HCEC 1CT (cell line): ENCODE measurements at regions not wholly inside any gene's neighbourhood (a gene's known extent, or its start where the extent isn't known, plus 50 kb on each side); places are given as distances from the start of the nearest gene placed in this dataset.

Experiments used
- DNase-seq: peaks from one replicate; pipeline ENCODE4 v3.0.0-alpha.2; 2017

DNA sequence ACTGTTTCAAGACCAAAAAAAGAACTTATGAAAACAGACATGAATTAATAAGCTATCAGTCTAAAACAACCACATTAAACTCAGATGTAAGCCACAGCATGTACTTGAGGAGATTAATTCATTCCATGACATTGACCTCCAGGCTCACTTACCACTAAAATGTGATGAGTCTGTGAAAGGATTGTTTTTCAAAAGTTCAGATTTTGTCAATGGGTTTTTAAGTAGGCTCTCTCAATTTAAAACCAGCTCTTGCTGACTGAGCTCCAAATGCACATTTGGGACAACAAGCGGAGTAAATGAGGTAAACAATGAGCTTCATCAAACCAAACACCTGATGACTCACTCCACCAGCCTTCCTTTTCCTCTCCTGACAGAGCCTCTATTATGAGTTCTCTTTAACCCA lies 197.0 kb downstream of the SIM1 start:
- no peak for DNase-seq

GRCh38 chr6:100266494-100267401 lies 198.0 kb downstream of the SIM1 start:
- DNase-seq: no peak

- DNase-seq: no peak
These were observed 202.6 kb downstream of the SIM1 start for GRCh38 chr6:100262086-100262485.

DNA sequence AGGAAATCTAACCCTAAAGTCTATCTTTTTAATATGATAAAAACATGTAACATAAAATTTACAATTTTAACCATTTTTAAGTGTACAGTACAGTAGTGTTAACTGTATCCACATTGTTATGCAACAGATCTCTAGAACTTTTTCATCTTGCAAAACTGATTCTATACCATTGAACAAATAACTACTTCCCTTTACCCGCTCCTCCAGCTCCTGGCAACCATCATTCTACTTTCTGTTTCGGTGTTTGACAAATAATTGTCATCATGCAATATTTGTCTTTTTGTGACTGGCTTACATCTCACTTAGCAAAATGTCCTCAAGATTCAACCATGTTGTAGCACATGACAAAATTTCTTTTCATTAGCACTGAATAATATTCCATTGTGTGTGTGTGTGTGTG lies 203.2 kb downstream of the SIM1 start:
- DNase-seq: no peak

DNA sequence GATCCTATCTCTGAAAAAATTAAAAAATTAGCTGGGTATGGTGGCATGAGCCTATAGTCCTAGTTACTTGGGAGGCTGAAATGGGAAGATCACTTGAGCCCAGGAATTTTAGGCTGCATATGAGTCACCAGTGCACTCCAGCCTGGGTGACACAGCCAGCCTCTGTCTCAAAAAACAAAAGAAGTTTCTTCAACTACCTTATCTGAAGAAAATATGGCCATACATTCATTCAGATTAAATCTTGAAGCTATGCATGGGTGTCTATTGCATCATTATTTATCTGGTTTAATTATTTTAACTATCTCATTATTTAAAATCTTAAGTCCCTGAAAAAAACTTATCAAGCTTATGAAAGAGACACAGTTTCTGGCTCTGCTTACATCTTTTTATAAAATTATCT lies 204.1 kb downstream of the SIM1 start:
- peak; percentile 6 for DNase-seq

GRCh38 chr6:100259865-100260264 lies 204.9 kb downstream of the SIM1 start:
- DNase-seq: no peak

DNA sequence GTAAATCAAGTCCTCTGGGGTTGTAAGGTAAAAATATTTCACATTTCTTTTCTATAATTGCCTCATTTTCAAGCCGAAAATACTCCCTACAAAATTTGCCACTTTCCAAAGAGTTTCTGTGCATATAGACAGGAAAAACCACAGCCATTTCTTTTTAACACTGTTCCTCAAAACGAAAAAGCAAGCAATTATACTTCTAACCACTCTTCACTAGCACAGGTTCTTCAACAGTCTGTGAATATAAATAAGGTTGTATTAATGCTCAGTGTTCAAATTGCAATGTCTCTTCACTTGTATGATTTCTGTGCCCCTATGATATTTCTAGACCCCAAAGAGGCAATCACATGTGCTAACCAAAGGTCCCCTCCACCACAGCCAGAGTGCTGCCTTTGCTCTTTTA lies 206.0 kb downstream of the SIM1 start:
- DNase-seq: no peak

DNA sequence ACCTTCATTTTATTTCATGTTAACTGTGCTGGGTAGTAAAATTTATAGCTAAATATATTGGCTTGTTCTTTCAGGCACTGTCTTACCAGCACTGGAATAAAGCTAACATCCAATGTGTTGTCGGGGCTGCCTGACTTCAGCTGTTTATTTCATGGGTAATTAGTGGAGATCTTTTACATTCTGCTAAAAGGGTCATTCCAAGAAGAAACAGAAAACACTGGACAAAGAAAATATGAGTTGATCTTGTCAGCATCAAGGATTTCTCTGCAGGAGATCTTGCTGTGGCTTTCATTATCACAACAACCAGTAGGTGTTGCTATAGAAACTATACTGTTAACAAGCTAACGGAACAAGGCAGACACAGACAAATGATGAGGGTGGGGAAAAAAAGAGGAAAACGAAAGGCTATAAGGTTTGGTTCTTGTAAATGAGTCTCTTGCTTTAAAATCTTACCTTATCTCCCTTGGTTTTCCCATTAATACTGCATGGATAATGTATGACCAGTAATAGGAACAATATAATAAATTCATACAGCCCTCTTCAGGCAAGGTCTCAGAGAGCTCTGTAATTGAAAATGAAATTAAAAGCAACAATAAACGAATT lies 206.8 kb downstream of the SIM1 start:
- peak; percentile 66 for DNase-seq

DNA sequence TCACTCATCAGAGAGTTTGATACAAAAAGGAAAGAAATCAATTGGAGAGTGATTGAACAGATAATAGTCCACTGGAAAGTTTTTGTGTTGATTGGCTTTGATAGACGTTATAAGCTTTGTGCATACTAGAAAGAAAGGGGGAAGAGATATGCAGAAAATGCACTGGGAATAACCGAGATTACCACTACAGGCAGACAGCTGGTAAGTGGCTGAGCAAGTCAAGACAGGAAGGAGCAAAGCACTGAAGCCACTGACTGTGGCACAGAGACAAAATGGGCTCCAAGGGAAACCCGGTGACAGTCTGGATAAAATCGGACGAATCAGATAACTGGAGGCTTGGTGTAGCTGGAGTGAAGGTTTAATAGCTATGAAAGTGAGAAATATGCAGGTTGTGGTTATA lies 209.0 kb downstream of the SIM1 start:
- DNase-seq: no peak

DNA sequence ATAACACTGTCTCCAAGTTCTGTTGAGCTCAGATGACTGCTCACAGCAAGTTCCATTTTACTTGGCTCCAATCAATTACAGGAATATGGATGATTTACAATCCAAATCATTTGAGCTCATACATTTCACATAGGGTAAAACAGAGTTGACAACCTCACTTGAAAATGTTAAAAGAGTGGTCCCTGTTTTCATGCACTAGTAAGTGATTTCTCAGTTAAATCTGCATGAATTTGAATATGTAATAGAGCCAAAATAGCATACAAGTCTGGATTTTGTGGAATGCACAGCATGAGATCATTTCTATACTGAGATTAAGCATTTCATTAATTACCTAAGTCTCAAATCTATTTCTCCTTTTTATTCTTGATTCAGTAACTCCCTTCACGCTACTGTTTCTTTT lies 217.6 kb downstream of the SIM1 start:
- DNase-seq: no peak

GRCh38 chr6:100246206-100246605 lies 218.5 kb downstream of the SIM1 start:
- DNase-seq: no peak

- DNase-seq: no peak
These were observed 223.9 kb downstream of the SIM1 start for GRCh38 chr6:100240798-100241197.

DNA sequence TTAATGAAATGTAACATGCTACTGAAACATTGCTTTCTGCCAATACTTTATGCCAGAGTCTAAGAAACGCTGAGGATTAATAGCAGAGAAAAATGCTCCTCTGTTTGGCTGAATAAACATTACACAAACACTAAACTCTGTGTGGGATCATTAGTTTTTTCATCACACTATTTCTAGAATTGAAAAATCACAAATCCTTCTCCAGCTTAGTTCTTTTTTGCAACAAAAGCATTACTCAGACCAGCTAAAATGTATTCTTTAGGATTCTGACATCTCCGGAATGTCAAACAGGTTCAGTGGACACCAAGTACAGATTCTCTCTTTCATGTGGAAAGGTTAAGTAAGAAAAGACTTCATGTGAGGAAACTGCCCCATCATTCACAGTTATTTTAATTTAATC lies 226.9 kb downstream of the SIM1 start:
- DNase-seq: no peak

GRCh38 chr6:100236389-100236788 lies 228.3 kb downstream of the SIM1 start:
- no peak for DNase-seq

- DNase-seq: no peak
These were observed 229.1 kb downstream of the SIM1 start for GRCh38 chr6:100235631-100236030.

GRCh38 chr6:100234625-100235024 lies 230.1 kb downstream of the SIM1 start:
- DNase-seq: no peak

- no peak for DNase-seq
These were observed 231.7 kb downstream of the SIM1 start for GRCh38 chr6:100232781-100233573.

GRCh38 chr6:100230953-100231316 lies 233.8 kb downstream of the SIM1 start:
- DNase-seq: no peak

GRCh38 chr6:100230115-100230952 lies 234.4 kb downstream of the SIM1 start:
- DNase-seq: no peak

GRCh38 chr6:100229512-100229911 lies 235.2 kb downstream of the SIM1 start:
- DNase-seq: no peak

- peak; percentile 75 for DNase-seq
These were observed 234.9 kb upstream of the MCHR2 start for GRCh38 chr6:100228834-100229441.

DNA sequence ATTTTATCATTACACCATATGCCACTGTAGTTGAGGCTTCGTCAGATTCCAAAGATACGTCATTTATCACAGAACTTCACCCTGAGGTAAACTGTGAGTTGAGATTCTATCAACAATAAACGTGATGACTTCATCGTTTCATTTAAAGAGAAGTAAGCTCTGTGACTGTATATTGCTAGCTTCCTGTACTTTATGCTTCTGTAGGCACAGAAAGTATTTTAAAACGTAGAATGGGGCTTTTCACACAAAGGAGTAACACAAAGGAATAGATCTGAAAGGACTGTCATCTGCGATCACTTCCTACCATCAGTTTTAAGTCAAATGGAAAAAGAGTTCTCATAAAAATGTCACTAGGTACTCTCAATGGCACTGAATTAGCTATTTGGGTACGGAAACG lies 234.4 kb upstream of the MCHR2 start:
- DNase-seq: peak; percentile 23
